TTC549 (cell line): ENCODE measurements at regions not wholly inside any gene's neighbourhood (a gene's known extent, or its start where the extent isn't known, plus 50 kb on each side); places are given as distances from the start of the nearest gene placed in this dataset.

Experiments used
- FAIRE-seq: peaks from 2 replicates; lab custom pipeline; 2012; peaks lifted over from hg19 to GRCh38; lab: Jason Lieb, UNC

DNA sequence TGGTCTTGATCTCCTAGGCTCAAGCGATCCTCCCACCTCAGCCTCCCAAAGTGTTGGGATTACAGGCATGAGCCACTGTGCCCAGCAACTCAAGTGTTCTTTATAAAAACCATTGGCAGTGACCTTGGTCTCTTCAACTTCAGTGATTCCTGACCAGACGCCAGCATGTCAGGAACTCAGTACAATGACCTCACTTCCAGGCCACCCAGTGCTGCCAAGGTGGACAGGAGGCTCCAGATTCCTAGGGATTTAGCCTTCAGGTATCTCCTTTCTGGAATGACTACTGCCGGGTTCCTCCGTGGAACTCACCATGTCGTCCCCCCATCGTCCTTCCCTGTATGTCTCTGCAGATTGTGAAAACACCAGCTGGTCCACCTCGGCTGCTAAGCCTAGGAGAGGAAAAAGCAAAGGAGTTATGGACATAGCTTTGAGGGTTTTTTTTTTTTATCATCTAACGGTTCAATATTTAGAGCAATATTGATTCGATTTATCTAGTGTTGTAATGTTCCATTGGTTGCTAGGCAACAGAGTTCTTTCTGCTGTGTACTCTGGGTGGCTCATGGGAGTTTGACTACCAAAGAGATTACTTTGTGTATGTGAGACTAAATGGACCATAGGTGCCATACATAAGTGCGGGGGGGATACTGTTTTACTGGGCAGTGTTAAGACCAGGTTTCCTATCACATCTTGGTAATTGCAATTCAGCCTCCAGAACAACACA, 425.8 kb upstream of the AUTS2 start:
- FAIRE-seq, result no peak

DNA sequence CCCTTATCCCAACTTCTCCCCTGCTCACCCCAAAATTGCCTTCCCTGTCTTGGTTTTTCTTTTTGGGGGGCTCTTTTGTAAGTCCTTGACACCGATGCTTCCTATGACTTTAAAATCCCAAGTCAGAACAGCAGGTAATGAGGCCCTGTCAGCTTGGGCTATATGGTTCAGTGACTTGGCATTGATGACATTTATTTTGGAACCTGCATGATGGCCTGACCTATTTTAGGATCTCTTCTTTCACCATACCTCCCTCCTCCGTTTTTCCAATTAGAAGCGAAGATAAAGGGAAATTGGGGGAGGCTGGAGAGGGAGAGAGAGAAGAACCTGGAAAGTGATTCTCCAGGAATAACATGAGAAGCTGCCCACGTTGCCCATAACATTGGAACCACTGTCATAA, 424.9 kb upstream of the AUTS2 start:
- no peak for FAIRE-seq

DNA sequence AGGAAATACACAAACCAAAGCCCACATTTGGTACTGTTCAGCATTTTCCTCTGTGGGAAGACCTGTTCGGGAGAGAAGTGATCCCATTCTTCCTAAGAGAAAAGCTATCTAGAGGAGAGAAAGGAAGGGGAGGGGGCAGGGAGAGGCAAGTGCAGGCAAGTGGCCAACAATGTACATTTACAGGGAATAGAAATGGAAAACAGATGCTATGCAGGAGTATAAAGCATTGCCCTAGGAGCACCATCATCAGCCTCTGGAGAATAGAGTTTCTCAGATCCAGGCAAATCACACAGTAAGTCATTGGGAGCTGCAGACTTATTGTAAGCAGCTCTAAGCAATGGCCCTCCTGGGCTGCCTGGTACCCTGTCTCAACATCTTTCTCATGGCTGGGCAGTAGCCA, 424.4 kb upstream of the AUTS2 start:
- no peak for FAIRE-seq

DNA sequence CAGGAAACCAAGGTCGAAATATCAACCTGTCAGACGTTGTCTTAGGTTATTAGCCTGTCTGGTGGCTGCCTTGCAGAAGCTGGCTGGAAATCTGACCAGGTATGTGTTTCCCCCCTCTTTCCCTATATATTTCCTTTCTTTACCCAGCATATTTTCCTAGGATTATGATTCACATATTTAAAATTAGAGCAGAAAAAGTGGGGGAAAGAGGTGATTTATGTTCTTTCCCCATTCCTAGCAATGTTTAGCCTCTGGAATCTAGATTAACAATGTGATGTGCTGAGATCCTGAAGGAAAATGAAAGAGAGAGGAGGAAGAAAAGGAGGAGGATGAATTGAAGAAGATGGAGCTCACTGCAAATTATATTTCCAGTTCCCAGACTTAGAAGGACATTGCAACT, 421.4 kb upstream of the AUTS2 start:
- no peak for FAIRE-seq

DNA sequence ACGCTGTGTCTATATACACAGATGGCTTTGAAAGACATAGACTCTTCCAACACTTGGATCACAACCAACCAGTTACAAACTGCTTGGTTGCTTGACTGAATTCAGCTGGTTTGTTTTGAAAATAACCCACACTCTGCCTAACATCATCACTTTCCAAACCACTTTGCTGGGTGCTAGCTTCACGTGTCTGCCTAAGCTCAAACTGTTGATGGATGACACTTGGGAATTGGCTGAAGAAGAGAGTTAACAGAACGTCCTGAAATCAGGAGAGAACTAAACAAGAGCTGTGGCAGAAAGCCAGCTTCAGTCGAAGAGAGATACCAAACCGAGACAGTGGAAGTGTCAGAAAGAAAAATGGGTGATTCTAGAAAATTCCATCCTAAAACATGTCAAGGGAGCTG, 420.8 kb upstream of the AUTS2 start:
- FAIRE-seq, result no peak

DNA sequence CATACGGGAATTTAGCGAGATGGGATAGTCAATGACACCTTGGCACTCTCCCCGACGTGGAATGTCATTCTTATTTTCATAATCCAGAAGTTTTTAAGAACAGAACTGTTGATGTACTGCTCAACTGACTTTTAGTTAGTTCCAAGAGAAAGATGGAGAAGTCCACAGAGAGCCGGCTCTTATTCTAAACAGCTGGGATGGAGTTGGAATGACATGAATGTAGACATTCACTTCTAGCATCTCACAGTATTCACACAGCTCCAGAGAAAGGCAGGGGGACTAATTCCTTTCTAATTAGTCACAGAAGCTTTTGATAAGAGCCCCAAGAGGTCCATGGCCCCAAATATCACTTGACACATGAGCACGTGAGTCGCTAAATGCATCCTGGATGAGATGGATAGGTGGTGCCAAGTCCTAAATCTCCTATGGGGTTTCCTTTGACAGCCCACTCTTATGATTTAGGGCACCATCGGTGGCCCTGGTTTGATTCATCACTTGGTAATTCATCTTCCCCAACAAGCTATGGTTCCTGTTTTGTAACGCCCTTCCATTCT, 420.3 kb upstream of the AUTS2 start:
- no peak for FAIRE-seq

DNA sequence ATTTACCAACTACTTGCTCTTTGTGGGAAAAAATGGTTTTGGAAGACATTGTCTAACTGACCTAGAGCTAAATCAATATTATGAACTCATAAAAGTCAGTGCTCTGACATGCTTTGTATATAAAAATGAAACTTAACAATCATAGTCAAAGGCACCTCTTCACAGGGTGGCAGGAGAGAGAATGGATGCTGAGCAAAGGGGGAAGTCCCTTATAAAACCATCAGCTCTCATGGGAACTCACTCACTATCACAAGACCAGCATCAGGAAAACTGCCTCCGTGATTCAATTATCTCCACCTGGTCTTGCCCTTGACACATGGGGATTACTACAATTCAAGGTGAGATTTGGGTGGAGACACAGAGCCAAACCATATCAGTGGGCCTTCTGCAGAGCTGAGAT, 417.6 kb upstream of the AUTS2 start:
- no peak for FAIRE-seq

DNA sequence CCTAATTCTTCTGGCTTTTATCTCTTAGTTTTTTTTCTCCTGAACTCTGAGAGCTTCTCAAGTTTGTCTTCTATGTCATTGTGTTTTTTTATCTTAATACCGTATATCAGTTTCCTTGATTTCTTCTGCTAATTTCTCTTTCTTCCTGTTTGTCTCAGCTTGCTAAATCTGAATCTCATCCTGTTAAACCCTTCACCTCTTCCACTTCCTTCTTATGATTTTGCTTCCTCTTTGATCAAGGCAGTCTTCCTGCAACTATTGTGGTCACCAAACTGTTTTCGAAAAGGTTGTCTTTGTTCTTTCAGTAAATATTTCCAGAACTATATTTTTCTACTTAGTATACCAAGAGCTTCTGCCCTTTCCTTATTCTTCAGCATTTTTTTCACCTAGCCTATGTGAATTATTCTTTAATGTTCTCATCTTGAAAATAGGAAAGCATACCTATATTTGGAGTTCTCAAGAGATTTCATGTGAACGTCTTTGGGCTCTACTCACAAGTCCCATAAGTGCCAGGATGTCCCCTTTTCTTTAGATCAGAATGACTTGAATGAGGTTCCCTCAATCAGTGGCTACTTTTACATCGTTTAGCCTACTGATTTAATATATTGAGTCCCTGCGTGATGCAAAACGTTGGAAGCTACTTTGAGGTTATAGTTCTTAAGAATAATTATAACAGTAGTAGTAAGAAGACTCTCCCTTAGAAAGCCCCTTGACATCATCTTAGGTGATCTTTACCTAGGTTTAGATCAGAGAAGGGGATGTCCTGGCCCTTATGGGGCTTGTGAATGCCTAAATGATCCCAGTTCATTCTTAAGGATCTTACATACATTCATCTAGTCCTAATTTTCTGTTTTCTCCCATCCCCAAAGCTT, 415.4 kb upstream of the AUTS2 start:
- FAIRE-seq, result no peak

GRCh38 chr7:69184339-69184738, 413.9 kb upstream of the AUTS2 start:
- no peak for FAIRE-seq

- no peak for FAIRE-seq
Observed at GRCh38 chr7:69185170-69185569, 413.1 kb upstream of the AUTS2 start.

GRCh38 chr7:69186974-69187373, 411.3 kb upstream of the AUTS2 start:
- FAIRE-seq, result no peak

DNA sequence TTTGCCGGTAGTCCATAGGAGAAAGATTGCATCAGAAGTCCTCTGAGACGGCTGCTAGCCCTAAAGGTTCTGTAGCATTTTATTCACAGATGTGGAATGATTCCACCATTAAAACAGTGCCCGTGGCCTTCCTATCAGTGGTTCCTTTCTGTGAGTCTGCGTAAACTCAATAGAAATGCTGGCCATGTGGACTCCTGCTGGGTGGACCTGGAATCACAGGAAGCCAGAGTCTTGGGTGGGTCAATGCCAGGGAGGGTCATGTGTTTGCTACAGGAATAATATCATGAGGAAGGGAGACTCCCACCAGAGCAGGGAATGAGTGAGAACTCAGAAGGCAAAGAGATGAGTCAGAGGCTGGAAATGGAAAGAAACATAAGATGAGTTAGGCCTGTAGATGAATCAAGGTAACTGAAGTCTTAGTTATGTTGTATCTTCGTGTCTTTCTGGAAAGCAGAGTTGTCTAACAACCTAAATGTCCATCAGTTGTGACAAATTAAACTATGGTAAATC, 410.4 kb upstream of the AUTS2 start:
- no peak for FAIRE-seq

DNA sequence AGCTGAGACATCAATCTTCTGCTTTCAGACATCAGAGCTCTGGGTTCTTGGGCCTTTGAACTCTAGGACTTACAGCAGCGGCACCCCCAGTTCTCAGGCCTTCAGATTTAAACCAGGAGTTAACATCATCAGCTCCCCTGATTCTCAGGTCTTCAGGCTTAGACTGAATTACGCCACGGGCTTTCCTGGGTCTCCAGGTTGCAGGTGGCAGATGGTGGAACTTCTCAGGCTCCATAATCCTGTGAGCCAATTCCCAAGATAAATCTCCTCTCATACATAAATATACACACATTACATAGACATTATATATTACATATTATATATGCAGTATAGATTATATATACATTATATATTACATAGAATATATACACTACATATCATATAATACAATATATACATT, 408.9 kb upstream of the AUTS2 start:
- FAIRE-seq, result no peak

DNA sequence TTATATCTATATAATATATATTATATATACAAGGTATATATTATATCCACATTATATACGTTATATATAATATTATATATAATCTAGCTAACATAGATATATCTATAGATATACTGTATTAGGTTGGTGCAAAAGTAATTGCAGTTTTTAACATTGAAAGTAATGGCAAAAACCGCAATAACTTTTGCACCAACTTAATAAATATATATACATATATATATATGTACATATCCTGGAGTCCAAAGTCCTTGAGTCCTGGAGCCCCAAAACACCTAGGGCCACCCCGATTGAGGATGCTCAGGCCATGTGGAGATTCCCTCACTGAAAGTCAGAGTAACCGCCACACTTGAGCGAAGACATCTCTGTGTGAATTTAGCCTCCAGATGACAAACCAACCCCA, 408.2 kb upstream of the AUTS2 start:
- FAIRE-seq, result no peak

- FAIRE-seq, result no peak
Observed at GRCh38 chr7:69190763-69191162, 407.5 kb upstream of the AUTS2 start.

DNA sequence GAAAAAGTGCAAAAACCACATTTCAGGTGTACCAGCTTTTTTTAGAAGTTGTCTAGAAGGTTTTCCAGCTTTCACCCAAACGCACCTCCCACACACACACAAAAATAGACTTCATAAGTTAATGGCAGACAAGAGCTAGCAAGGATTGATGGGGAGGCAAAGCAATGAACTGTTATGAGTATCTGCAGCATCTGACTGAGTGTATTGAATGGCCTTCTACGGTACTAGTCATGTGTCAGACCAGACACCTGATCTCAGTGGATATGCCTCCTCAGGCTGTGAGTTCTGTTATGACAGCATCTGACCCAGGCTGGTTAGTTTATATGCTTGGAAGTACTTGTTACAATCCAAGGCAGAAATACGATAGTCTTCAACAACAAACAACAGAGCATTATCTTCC, 406.1 kb upstream of the AUTS2 start:
- FAIRE-seq, result no peak

DNA sequence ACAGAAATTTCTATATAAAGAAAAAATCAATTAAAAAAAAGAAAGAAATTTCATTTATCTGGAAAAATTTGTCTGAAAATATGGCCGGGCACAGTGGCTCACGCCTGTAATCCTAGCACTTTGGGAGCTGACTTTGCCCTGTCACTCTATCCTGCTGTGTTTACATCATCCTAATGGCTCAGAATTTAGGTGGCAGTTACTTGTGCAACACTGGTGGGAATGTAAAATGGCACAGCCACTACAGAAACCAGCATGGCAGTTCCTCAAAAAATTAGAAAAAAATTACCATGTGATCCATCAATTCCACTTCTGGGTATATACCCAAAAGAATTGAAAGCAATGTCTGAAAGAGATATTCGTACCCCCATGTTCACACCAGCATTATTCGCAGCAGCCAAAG, 405.2 kb upstream of the AUTS2 start:
- no peak for FAIRE-seq

DNA sequence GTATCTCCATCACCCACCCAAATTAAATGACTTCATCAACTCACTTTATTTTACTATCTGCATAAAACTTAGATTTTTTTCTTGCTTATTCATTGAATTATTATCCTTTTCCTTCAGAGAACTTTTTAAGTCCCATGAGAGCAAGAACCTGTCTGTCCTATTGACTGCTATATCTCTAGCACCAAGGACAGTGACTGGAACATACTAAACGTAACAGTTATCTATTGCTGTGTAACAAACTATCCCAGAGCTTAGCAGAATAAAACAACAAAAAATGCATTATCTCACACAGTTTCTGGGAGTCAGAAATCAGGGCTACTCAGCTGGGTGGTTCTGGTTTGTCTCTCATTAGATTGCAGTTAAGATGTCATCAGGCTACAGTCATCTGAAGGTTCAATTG, 401.7 kb upstream of the AUTS2 start:
- no peak for FAIRE-seq

GRCh38 chr7:69198250-69198649, 400.0 kb upstream of the AUTS2 start:
- no peak for FAIRE-seq

GRCh38 chr7:69199041-69199440, 399.2 kb upstream of the AUTS2 start:
- FAIRE-seq, result no peak

DNA sequence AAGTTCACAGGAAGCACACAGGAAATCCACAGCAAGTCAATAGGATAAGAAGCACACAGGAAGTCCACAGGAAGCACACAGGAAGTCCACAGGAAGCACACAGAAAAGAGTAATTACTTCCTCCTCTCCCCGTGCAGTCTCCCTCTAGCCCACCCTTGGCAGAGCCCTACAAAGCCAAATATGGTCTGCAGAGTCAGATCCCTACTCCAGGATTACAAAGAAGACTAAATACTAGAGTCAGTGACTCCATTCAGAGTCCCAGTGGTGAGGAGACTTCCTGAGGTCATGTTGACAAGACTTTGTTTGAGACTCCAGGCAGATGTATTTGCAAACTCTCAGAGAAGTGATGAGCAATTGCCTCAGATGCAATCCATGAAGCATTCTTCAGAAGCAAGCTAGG, 398.6 kb upstream of the AUTS2 start:
- no peak for FAIRE-seq

GRCh38 chr7:69203871-69204270, 394.4 kb upstream of the AUTS2 start:
- no peak for FAIRE-seq

DNA sequence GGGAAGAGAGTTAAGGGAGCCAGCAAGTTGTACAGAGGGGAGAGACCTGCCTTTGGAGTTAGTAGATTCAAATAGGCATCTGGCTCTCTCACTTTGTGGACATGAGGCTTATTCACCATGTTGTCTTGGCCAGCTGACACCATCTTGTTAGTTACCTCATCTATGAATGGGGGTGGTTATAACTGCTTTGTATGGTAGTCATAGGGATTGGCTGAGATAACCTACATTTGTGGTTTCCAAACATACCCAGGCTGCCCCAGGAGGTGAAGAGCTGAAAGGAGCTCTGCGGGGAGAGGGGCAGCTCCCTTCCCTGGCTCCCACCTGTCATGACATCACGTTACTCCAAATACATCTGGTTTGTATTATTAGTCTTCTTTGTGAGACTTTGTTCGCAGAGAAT, 393.3 kb upstream of the AUTS2 start:
- FAIRE-seq, result no peak
